ENCODE measurements at regions not wholly inside any gene's neighbourhood (a gene's known extent, or its start where the extent isn't known, plus 50 kb on each side); places are given as distances from the start of the nearest gene placed in this dataset.
A peak's percentile ranks its signal among the peaks of the same experiment; 100 is the strongest.

GRCh38 chr3:101128001-101128400 is 134.8 kb upstream of the ABI3BP start:
- DNase-seq (ENCODE audit: low spot score): no peak
- H3K36me3 ChIP-seq (ENCODE audit: low read depth): no peaks in the 10 kb centered on the region
- peaks cover 7% of the 10 kb centered on the region for H3K4me1 ChIP-seq (ENCODE audit: insufficient read depth, poor library complexity, severe bottlenecking)
- peak overlapping the region; percentile 17 for H3K27ac ChIP-seq (ENCODE audit: poor library complexity, severe bottlenecking)
- TF ChIP-seq CTCF (IDR thresholded peaks at IDR 0.05; ENCODE audit: poor library complexity, severe bottlenecking): no peak
- no peak for ATAC-seq (ENCODE audit: low read depth)
- no peak overlapping the region for H3K4me3 ChIP-seq (ENCODE audit: severe bottlenecking)
- no peaks in the 10 kb centered on the region for H3K9me3 ChIP-seq (ENCODE audit: severe bottlenecking)
- no peaks in the 10 kb centered on the region for H3K27me3 ChIP-seq (ENCODE audit: insufficient read depth, poor library complexity, severe bottlenecking)

GRCh38 chr3:101124125-101124524 is 130.9 kb upstream of the ABI3BP start:
- no peak for ATAC-seq (ENCODE audit: low read depth)
- no peaks in the 10 kb centered on the region for H3K27me3 ChIP-seq (ENCODE audit: insufficient read depth, poor library complexity, severe bottlenecking)
- no peak for DNase-seq (ENCODE audit: low spot score)
- no peak overlapping the region for H3K4me3 ChIP-seq (ENCODE audit: severe bottlenecking)
- no peak overlapping the region for H3K27ac ChIP-seq (ENCODE audit: poor library complexity, severe bottlenecking)
- H3K4me1 ChIP-seq (ENCODE audit: insufficient read depth, poor library complexity, severe bottlenecking): peaks cover 14% of the 10 kb centered on the region
- no peak for TF ChIP-seq CTCF (IDR thresholded peaks at IDR 0.05; ENCODE audit: poor library complexity, severe bottlenecking)
- H3K36me3 ChIP-seq (ENCODE audit: low read depth): no peaks in the 10 kb centered on the region
- no peaks in the 10 kb centered on the region for H3K9me3 ChIP-seq (ENCODE audit: severe bottlenecking)

DNA sequence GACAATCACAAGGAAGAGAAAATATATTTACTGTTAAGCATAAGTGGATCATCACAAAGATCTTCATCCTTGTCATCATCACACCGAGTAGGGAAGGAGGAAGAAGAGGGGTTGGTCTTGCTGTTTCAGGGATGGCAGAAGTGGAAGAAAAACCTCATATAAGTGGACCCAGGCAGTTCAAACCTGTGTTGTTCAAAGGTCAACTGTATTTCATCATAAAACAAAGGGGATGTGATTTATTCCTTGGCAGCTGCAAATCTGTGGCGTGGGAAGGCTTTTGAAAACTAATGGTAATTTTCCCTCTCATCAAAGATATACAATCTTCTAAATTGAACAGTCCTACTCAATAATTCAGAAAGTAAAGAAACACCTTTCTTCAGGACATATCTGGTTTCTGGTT is 129.9 kb upstream of the ABI3BP start:
- DNase-seq (ENCODE audit: low spot score) (no peak), ATAC-seq (ENCODE audit: low read depth) (no peak)
- Histone ChIP-seq H3K36me3 (ENCODE audit: low read depth) (no peaks in the 10 kb centered on the region), H3K27ac (ENCODE audit: poor library complexity, severe bottlenecking) (no peak overlapping the region), H3K4me3 (ENCODE audit: severe bottlenecking) (no peak overlapping the region), H3K4me1 (ENCODE audit: insufficient read depth, poor library complexity, severe bottlenecking) (peaks cover 8% of the 10 kb centered on the region), H3K9me3 (ENCODE audit: severe bottlenecking) (no peaks in the 10 kb centered on the region), H3K27me3 (ENCODE audit: insufficient read depth, poor library complexity, severe bottlenecking) (no peaks in the 10 kb centered on the region)
- TF ChIP-seq CTCF (IDR thresholded peaks at IDR 0.05; ENCODE audit: poor library complexity, severe bottlenecking): no peak

DNA sequence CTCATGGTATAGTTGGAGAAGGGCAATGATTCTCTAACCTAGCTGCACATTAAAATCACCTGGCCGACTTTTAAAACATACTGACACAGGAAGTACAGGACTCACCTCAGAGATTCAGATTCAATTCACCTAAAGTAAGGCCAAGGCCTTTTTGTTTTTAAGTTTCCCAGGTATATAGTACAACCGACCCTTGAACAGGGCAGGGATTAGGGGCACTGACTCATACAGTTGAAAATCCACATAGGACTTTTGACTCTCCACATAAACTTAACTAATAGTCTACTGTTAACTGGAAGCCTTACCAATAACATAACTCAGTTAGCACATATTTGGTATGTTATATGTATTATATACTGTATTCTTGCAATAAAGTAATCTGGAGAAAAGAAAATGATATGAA is 129.5 kb upstream of the ABI3BP start:
- Histone ChIP-seq H3K4me1 (ENCODE audit: insufficient read depth, poor library complexity, severe bottlenecking) (peaks cover 8% of the 10 kb centered on the region), H3K27ac (ENCODE audit: poor library complexity, severe bottlenecking) (no peak overlapping the region), H3K27me3 (ENCODE audit: insufficient read depth, poor library complexity, severe bottlenecking) (no peaks in the 10 kb centered on the region), H3K4me3 (ENCODE audit: severe bottlenecking) (no peak overlapping the region), H3K36me3 (ENCODE audit: low read depth) (no peaks in the 10 kb centered on the region), H3K9me3 (ENCODE audit: severe bottlenecking) (no peaks in the 10 kb centered on the region)
- TF ChIP-seq CTCF (IDR thresholded peaks at IDR 0.05; ENCODE audit: poor library complexity, severe bottlenecking): no peak
- ATAC-seq (ENCODE audit: low read depth) (no peak), DNase-seq (ENCODE audit: low spot score) (no peak)

DNA sequence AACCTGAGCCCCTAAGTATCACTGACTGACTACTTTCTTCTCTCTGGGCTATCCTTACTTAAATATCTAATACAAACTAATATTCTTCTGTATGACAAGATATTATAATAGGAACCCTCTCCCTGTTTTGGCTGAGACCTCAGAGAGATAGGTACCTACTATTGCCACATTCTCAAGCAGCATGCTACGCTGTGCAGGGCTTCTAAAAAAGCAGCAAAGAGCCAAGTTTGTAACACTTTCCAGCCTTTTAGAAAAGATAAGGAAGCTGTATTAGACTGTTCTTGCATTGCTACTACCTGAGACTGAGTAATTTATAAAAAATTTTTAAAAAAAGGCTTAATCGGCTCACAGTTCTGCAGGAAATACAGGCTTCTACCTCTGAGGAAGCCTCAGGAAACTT is 126.8 kb upstream of the ABI3BP start:
- no peak for DNase-seq (ENCODE audit: low spot score)
- no peak for ATAC-seq (ENCODE audit: low read depth)
- no peaks in the 10 kb centered on the region for H3K36me3 ChIP-seq (ENCODE audit: low read depth)
- no peaks in the 10 kb centered on the region for H3K9me3 ChIP-seq (ENCODE audit: severe bottlenecking)
- no peaks in the 10 kb centered on the region for H3K27me3 ChIP-seq (ENCODE audit: insufficient read depth, poor library complexity, severe bottlenecking)
- H3K4me3 ChIP-seq (ENCODE audit: severe bottlenecking): no peak overlapping the region
- H3K4me1 ChIP-seq (ENCODE audit: insufficient read depth, poor library complexity, severe bottlenecking): peaks cover 8% of the 10 kb centered on the region
- no peak overlapping the region for H3K27ac ChIP-seq (ENCODE audit: poor library complexity, severe bottlenecking)
- no peak for TF ChIP-seq CTCF (IDR thresholded peaks at IDR 0.05; ENCODE audit: poor library complexity, severe bottlenecking)
